ENCODE measurements at regions not wholly inside any gene's neighbourhood (a gene's known extent, or its start where the extent isn't known, plus 50 kb on each side); places are given as distances from the start of the nearest gene placed in this dataset.
"Not testable (repeated sequence)": the region's sequence is repeated elsewhere in the genome, so short reads cannot be mapped to it uniquely, and the experiment has no call there.

GRCh38 chr12:94916663-94917062, 86.8 kb downstream of the NDUFA12 start:
- no peak for TF ChIP-seq CTCF (IDR thresholded peaks at IDR 0.05; ENCODE audit: insufficient read depth, low read length, severe bottlenecking)
- Histone ChIP-seq H3K27me3 (ENCODE audit: control insufficient read depth, insufficient read depth, low read length) (no peaks in the 10 kb centered on the region), H3K4me3 (ENCODE audit: low read depth, low read length) (no peak overlapping the region), H3K36me3 (ENCODE audit: control insufficient read depth, insufficient read depth, low read length) (no peaks in the 10 kb centered on the region)
- FAIRE-seq, result no peak
- DNase-seq (ENCODE audit: low read depth), result no peak

DNA sequence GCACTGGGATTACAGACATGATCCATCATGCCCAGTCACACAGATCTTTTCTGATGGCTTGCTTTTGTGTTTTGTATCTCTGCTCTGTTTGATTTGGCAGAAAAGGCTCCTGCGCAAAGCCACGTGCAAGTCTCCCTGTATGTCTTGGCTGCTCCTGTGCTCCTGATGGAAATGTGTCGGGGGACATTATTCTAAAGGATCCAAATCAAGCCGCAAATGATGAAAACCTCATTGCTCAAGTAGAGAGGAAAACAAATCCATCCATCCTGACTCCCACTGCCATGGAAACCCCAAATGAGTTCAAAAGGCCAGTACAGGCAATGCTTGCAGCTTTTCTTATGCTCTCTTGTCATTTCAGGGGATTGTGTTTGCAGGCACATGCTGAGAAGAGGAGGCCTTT, 93.8 kb downstream of the NDUFA12 start:
- Histone ChIP-seq H3K27me3 (ENCODE audit: control insufficient read depth, insufficient read depth, low read length) (no peaks in the 10 kb centered on the region), H3K36me3 (ENCODE audit: control insufficient read depth, insufficient read depth, low read length) (no peaks in the 10 kb centered on the region), H3K4me3 (ENCODE audit: low read depth, low read length) (no peak overlapping the region)
- no peak for DNase-seq (ENCODE audit: low read depth)
- TF ChIP-seq CTCF (IDR thresholded peaks at IDR 0.05; ENCODE audit: insufficient read depth, low read length, severe bottlenecking), result no peak
- no peak for FAIRE-seq

DNA sequence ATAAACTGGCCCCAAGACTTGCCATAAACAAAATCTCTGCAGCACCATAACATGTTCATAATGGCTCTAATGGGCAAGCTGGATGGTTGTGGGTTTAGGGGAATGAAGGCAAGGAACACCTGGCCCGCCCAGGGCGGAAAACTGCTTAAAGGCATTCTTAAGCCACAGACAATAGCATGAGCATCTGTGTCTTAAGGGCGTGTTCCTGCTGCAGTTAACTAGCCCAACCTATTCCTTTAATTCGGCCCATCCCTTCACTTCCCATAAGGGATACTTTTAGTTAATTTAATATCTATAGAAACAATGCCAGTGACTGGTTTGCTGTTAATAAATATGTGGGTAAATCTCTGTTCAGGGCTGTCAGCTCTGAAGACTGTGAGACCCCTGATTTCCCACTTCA, 97.7 kb downstream of the NDUFA12 start:
- FAIRE-seq; DNase-seq (ENCODE audit: low read depth); H3K36me3 ChIP-seq (ENCODE audit: control insufficient read depth, insufficient read depth, low read length); H3K27me3 ChIP-seq (ENCODE audit: control insufficient read depth, insufficient read depth, low read length); H3K4me3 ChIP-seq (ENCODE audit: low read depth, low read length): not testable (repeated sequence)

GRCh38 chr12:94900496-94900895, 103.0 kb downstream of the NDUFA12 start:
- no peak for TF ChIP-seq CTCF (IDR thresholded peaks at IDR 0.05; ENCODE audit: insufficient read depth, low read length, severe bottlenecking)
- Histone ChIP-seq H3K27me3 (ENCODE audit: control insufficient read depth, insufficient read depth, low read length) (no peaks in the 10 kb centered on the region), H3K36me3 (ENCODE audit: control insufficient read depth, insufficient read depth, low read length) (no peaks in the 10 kb centered on the region), H3K4me3 (ENCODE audit: low read depth, low read length) (no peak overlapping the region)
- FAIRE-seq, result no peak
- DNase-seq (ENCODE audit: low read depth), result no peak

DNA sequence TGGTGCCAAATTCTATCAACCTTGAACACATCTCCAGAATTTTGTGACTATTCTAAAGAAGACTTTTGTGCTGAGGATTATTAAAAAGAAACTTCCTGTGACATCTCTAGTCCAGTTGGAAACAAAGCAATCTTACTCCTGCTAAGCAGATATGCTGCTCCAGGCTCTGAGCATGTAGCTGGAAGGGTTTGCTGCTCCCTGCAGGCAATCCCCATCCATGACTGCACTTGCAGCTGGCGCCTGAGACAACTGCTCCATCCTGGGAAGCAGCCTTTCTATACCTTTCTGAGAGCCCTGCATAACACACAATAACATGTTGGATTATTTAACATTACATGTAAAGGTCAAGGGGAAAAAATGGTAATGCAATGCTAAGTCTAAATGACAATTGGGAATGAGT, 105.1 kb downstream of the NDUFA12 start:
- Histone ChIP-seq H3K27me3 (ENCODE audit: control insufficient read depth, insufficient read depth, low read length) (peaks cover 2% of the 10 kb centered on the region), H3K36me3 (ENCODE audit: control insufficient read depth, insufficient read depth, low read length) (no peaks in the 10 kb centered on the region), H3K4me3 (ENCODE audit: low read depth, low read length) (no peak overlapping the region)
- no peak for FAIRE-seq
- peak; percentile 8 for DNase-seq (ENCODE audit: low read depth)
- TF ChIP-seq CTCF (IDR thresholded peaks at IDR 0.05; ENCODE audit: insufficient read depth, low read length, severe bottlenecking), result peak; percentile 24

- no peak for TF ChIP-seq CTCF (IDR thresholded peaks at IDR 0.05; ENCODE audit: insufficient read depth, low read length, severe bottlenecking)
- FAIRE-seq (no peak), DNase-seq (ENCODE audit: low read depth) (no peak)
- Histone ChIP-seq H3K4me3 (ENCODE audit: low read depth, low read length) (no peak overlapping the region), H3K36me3 (ENCODE audit: control insufficient read depth, insufficient read depth, low read length) (no peaks in the 10 kb centered on the region), H3K27me3 (ENCODE audit: control insufficient read depth, insufficient read depth, low read length) (peaks cover 2% of the 10 kb centered on the region)
These were observed 110.8 kb downstream of the NDUFA12 start for GRCh38 chr12:94892544-94893267.

Measured in bronchial epithelial cell (primary cell).